Endothelial cell of umbilical vein (primary cell): ENCODE measurements at regions not wholly inside any gene's neighbourhood (a gene's known extent, or its start where the extent isn't known, plus 50 kb on each side); places are given as distances from the start of the nearest gene placed in this dataset.
"Not testable (repeated sequence)": the region's sequence is repeated elsewhere in the genome, so short reads cannot be mapped to it uniquely, and the experiment has no call there.

ENCODE experiments used
- BruUV-seq: library from RNA; stranded (reverse); fragments of 400-500 nt; replicated peaks from 2 replicates; lab custom pipeline; 2021; lab: Mats Ljungman, UMichigan
- CTCF ChIA-PET: fragments of 300-600, 350-600 bp; sonication (Branson Sonifier 250); formaldehyde crosslinking; loops from one replicate; lab custom pipeline; 2021; ENCODE audit warnings: antibody characterized with exemption, inconsistent platforms; lab: Charles Lee
- POLR2A ChIA-PET: fragments of 300-600, 350-600 bp; sonication (Branson Sonifier 250); formaldehyde crosslinking; loops from one replicate; lab custom pipeline; 2021; ENCODE audit warnings: antibody characterized with exemption, inconsistent platforms; lab: Charles Lee
- DNase-seq: peaks from one replicate; pipeline ENCODE4 v3.0.0-alpha.2; 2011; ENCODE audit warnings: low read depth, low spot score
- FAIRE-seq: peaks from 2 replicates; lab custom pipeline; 2011; peaks lifted over from hg19 to GRCh38; lab: Jason Lieb, UNC
- H2AFZ ChIP-seq: 2 replicates; pipeline ENCODE4 v1.6.0; 2012; ENCODE audit warnings: low read depth, low read length, control low read depth, inconsistent platforms
- H3K27ac ChIP-seq: 2 replicates; pipeline ENCODE4 v1.5.1; 2011; ENCODE audit warnings: low read depth, mild to moderate bottlenecking, control low read depth, low read length, moderate library complexity; ENCODE audit not compliant: insufficient read depth
- H3K27me3 ChIP-seq, 2 experiments: 2 replicates each; pipeline versions ENCODE4 v1.6.0 to v1.6.1; 2011; ENCODE audit warnings: low read length in 2 of 2, mixed read lengths in 1 of 2; ENCODE audit not compliant: control insufficient read depth in 2 of 2, insufficient read depth in 2 of 2
- H3K36me3 ChIP-seq, 2 experiments: 2 replicates in 1 of 2; 3 replicates in 1 of 2; pipeline ENCODE4 v1.5.1; 2011; ENCODE audit warnings: low read length in 2 of 2, mild to moderate bottlenecking in 1 of 2, moderate library complexity in 1 of 2; ENCODE audit not compliant: control insufficient read depth in 2 of 2, insufficient read depth in 2 of 2; ENCODE audit errors: extremely low read depth in 1 of 2
- H3K4me1 ChIP-seq: 3 replicates; pipeline ENCODE4 v1.5.1; 2011; ENCODE audit warnings: mild to moderate bottlenecking, low read length; ENCODE audit not compliant: control insufficient read depth, insufficient read depth; ENCODE audit errors: extremely low read depth
- H3K4me2 ChIP-seq: 2 replicates; pipeline ENCODE4 v1.6.1; 2011; ENCODE audit warnings: low read length, control low read depth, mixed read lengths; ENCODE audit not compliant: insufficient read depth
- H3K4me3 ChIP-seq, 3 experiments: fragments of 200-600 bp in 1 of 3; sonication (generic), shearing (Covaris generic) in 1 of 3; replicated peaks in 1 of 3; 2 replicates each; pipeline ENCODE4 v1.5.1; 2011 to 2016; ENCODE audit warnings: control low read depth in 3 of 3, low read length in 3 of 3, mild to moderate bottlenecking in 2 of 3, inconsistent platforms in 1 of 3, low read depth in 1 of 3, moderate library complexity in 1 of 3; ENCODE audit not compliant: insufficient read depth in 1 of 3
- H3K79me2 ChIP-seq: 2 replicates; pipeline ENCODE4 v1.6.0; 2012; ENCODE audit warnings: low read length, inconsistent platforms; ENCODE audit not compliant: control insufficient read depth, insufficient read depth
- H3K9ac ChIP-seq: replicated peaks from 2 replicates; pipeline ENCODE3; 2011; ENCODE audit warnings: low read length, control low read depth; ENCODE audit not compliant: insufficient read depth; ENCODE audit errors: extremely low read depth
- H3K9me1 ChIP-seq: replicated peaks from 3 replicates; pipeline ENCODE4 v1.6.0; 2011; ENCODE audit warnings: mild to moderate bottlenecking, low read length; ENCODE audit not compliant: control insufficient read depth, insufficient read depth; ENCODE audit errors: extremely low read depth
- H3K9me3 ChIP-seq: replicated peaks from 2 replicates; pipeline ENCODE4 v1.5.1; 2012; ENCODE audit warnings: low read length, inconsistent platforms; ENCODE audit not compliant: control insufficient read depth, insufficient read depth
- H4K20me1 ChIP-seq: replicated peaks from 2 replicates; pipeline ENCODE3; 2011; ENCODE audit warnings: mild to moderate bottlenecking, low read length; ENCODE audit not compliant: control insufficient read depth, insufficient read depth; ENCODE audit errors: extremely low read depth
- EZH2 ChIP-seq: IDR thresholded peaks from 2 replicates; pipeline ENCODE4 v1.6.1; 2012; ENCODE audit warnings: borderline replicate concordance, low read depth, mild to moderate bottlenecking, moderate library complexity, low read length, inconsistent platforms; ENCODE audit not compliant: severe bottlenecking
- GATA2 ChIP-seq: IDR thresholded peaks from 2 replicates; pipeline ENCODE4 v1.7.0; 2011; ENCODE audit warnings: low read depth, mild to moderate bottlenecking, moderate library complexity, mixed read lengths, low read length; ENCODE audit not compliant: insufficient read length, insufficient read depth
- MAX ChIP-seq: IDR thresholded peaks from 2 replicates; pipeline ENCODE4 v1.6.1; 2011; ENCODE audit not compliant: insufficient read depth, insufficient read length
- MYC ChIP-seq: IDR thresholded peaks from one replicate; pipeline ENCODE4 v1.6.1; 2011; ENCODE audit warnings: mild to moderate bottlenecking, low read depth, low read length
- POLR2AphosphoS5 ChIP-seq: IDR thresholded peaks from 2 replicates; pipeline ENCODE4 v1.6.1; 2012; ENCODE audit warnings: low read depth, mild to moderate bottlenecking, control low read depth, low read length, moderate library complexity; ENCODE audit not compliant: insufficient read depth
- dilution Hi-C: fragments of 300-500 bp; cut with MboI; formaldehyde crosslinking; loops from one replicate; pipeline ENCODE4 v1.15.0; 2019; ENCODE audit warnings: low sequenced_read_pairs; ENCODE audit not compliant: extremely low pct_ligation_motif_present
- intact Hi-C: fragments of 100-400 bp; cut with micrococcal nuclease; formaldehyde crosslinking; loops from one replicate; pipeline ENCODE4 v1.10.0; 2022

- POLR2A ChIA-PET, H3K27me3 ChIP-seq, BruUV-seq, CTCF ChIA-PET, H3K79me2 ChIP-seq, H4K20me1 ChIP-seq, intact Hi-C loops, H3K4me1 ChIP-seq, H3K27ac ChIP-seq, H3K9me3 ChIP-seq, H3K4me2 ChIP-seq, H3K4me3 ChIP-seq, DNase-seq, H3K9me1 ChIP-seq, H3K36me3 ChIP-seq, H2AFZ ChIP-seq, dilution Hi-C loops, H3K9ac ChIP-seq: not testable (repeated sequence)
- FAIRE-seq: peak; percentile 18
These were observed 86.3 kb upstream of the BTG1 start for GRCh38 chr12:92231945-92232344.

GRCh38 chr12:92231532-92231931 lies 85.9 kb upstream of the BTG1 start:
- H3K4me2 ChIP-seq, DNase-seq, FAIRE-seq, H4K20me1 ChIP-seq, BruUV-seq, H3K36me3 ChIP-seq, H2AFZ ChIP-seq, H3K79me2 ChIP-seq, H3K27me3 ChIP-seq, CTCF ChIA-PET, dilution Hi-C loops, H3K4me3 ChIP-seq, H3K9me3 ChIP-seq, H3K4me1 ChIP-seq, POLR2A ChIA-PET, H3K9me1 ChIP-seq, H3K27ac ChIP-seq, intact Hi-C loops, H3K9ac ChIP-seq: not testable (repeated sequence)

- POLR2A ChIA-PET: no interaction called here
These were observed 83.7 kb upstream of the BTG1 start for GRCh38 chr12:92229381-92229780.

More at GRCh38 chr12:92229381-92229780, 83.7 kb upstream of the BTG1 start:
- Histone ChIP-seq H3K36me3 (no peaks in the 10 kb centered on the region), H2AFZ (no peak overlapping the region), H3K4me1 (no peaks in the 10 kb centered on the region), H3K4me3 (no peak overlapping the region), H3K79me2 (no peaks in the 10 kb centered on the region), H3K9me3 (no peaks in the 10 kb centered on the region), H3K4me2 (no peak overlapping the region), H4K20me1 (no peaks in the 10 kb centered on the region), H3K27me3 (no peaks in the 10 kb centered on the region), H3K9me1 (no peaks in the 10 kb centered on the region), H3K27ac (no peak overlapping the region), H3K9ac (no peak overlapping the region)
- CTCF ChIA-PET: interaction anchor here (1.2 kb wide), 1 partner anchor 14 kb away, joined by 3 read pairs; no protein-coding TSS in a partner anchor
- dilution Hi-C loops (no loop called here), intact Hi-C loops (no loop called here)
- TF ChIP-seq GATA2: no peak
- no peak for TF ChIP-seq MAX
- no peak for TF ChIP-seq POLR2AphosphoS5
- TF ChIP-seq EZH2: no peak
- no peak for TF ChIP-seq MYC
- FAIRE-seq (no peak), DNase-seq (no peak)
- no TSS peak for BruUV-seq
